Thyroid gland (tissue), 4 donors: ENCODE measurements at regions not wholly inside any gene's neighbourhood (a gene's known extent, or its start where the extent isn't known, plus 50 kb on each side); places are given as distances from the start of the nearest gene placed in this dataset.

Source experiments
- POLR2A ChIP-seq, 2 donors: fragments of 450-650 bp; IDR thresholded peaks; one replicate each; pipeline ENCODE4 v1.6.1; 2017; ENCODE audit warnings: antibody characterized with exemption in 2 of 2, mild to moderate bottlenecking in 2 of 2, moderate library complexity in 1 of 2
- TF ChIP-seq, protein P1 (sequence below), 6 experiments: fragments of 200-600 bp in 3 of 6; fragments of 450-650 bp in 3 of 6; sonication (generic) in 3 of 6; IDR thresholded peaks; one replicate each; pipeline ENCODE4 v1.5.1; 2016 to 2019; ENCODE audit warnings: antibody characterized with exemption in 6 of 6, mild to moderate bottlenecking in 2 of 6, inconsistent platforms in 1 of 6, moderate library complexity in 1 of 6

DNA sequence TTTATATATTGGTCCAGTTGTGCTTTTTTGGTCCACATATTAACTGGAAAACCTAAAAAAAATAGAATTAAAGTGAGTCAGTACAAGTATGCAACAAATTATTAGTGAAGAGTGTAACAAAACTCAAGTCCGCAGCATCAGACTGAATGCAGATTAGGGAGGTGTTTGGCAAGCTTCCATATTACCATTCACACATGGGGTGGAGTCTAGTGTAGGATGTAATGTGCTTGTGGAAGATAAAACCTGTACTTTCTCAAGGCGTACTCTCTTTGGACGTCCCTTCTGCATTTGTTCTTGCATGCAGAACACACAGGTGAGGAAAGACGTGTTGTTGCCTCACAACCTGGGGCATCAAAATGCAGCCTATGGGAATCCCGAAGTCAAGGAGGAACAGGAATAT is 668.7 kb downstream of the MRPL39 start:
- TF ChIP-seq, protein P1, sequence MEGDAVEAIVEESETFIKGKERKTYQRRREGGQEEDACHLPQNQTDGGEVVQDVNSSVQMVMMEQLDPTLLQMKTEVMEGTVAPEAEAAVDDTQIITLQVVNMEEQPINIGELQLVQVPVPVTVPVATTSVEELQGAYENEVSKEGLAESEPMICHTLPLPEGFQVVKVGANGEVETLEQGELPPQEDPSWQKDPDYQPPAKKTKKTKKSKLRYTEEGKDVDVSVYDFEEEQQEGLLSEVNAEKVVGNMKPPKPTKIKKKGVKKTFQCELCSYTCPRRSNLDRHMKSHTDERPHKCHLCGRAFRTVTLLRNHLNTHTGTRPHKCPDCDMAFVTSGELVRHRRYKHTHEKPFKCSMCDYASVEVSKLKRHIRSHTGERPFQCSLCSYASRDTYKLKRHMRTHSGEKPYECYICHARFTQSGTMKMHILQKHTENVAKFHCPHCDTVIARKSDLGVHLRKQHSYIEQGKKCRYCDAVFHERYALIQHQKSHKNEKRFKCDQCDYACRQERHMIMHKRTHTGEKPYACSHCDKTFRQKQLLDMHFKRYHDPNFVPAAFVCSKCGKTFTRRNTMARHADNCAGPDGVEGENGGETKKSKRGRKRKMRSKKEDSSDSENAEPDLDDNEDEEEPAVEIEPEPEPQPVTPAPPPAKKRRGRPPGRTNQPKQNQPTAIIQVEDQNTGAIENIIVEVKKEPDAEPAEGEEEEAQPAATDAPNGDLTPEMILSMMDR (IDR thresholded peaks at IDR 0.05): no peak
- TF ChIP-seq POLR2A (IDR thresholded peaks at IDR 0.05): no peak
